SKM-1 treated with dmso at 0.1 percent for 144 hours (cell line): ENCODE measurements at regions not wholly inside any gene's neighbourhood (a gene's known extent, or its start where the extent isn't known, plus 50 kb on each side); places are given as distances from the start of the nearest gene placed in this dataset.

ENCODE experiments used
- DNase-seq: peaks from one replicate; lab custom pipeline; 2025; ENCODE audit not compliant: unreplicated experiment; lab: John Stamatoyannopoulos, UW

DNA sequence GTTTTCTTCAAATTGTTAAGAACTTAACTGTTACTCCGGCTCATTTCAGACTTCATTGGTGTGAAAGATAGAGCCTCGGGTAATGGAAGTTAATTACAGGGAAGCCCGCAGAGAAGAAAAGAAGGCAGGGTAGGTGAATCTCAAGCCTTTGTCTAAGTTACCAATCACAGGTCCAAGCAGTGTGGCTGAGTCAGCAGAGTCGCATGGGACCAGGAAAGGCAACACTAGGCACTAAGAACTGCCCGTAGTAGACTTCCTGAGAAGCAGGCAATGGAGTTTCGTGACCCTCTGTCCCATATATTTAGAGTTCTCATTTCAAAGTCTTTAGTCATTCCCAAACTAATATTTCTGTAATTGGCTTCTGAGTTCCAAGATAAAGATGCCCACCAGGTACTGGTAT is 122.9 kb upstream of the STT3B start:
- DNase-seq, result no peak

DNA sequence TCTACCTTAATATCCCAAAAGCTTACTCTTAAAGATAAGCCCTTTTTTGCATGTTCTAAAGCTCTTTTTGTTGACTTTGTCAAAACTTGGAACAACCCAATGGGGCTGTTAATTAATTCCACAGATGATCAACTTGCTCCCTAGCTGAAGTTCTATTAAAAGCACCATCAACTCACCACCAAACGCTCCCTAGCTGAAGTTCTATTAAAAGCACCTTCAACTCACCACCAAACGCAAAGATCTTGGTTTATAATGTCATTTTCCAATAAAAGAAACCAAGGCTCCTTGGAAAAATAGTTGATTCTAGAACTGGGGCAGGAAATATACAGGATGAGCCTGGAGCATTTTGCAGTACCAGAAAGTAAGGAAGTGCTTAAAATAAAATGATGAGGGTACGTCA is 122.3 kb upstream of the STT3B start:
- no peak for DNase-seq

GRCh38 chr3:31412832-31413231 is 119.9 kb upstream of the STT3B start:
- no peak for DNase-seq

- no peak for DNase-seq
Observed at GRCh38 chr3:31413515-31413914, 119.2 kb upstream of the STT3B start.

- DNase-seq, result no peak
Observed at GRCh38 chr3:31416980-31417379, 115.7 kb upstream of the STT3B start.

- no peak for DNase-seq
Observed at GRCh38 chr3:31417486-31417885, 115.2 kb upstream of the STT3B start.

- DNase-seq, result no peak
Observed at GRCh38 chr3:31420311-31420710, 112.4 kb upstream of the STT3B start.

GRCh38 chr3:31421314-31422048 is 111.2 kb upstream of the STT3B start:
- DNase-seq, result no peak

- DNase-seq, result no peak
Observed at GRCh38 chr3:31422237-31422636, 110.5 kb upstream of the STT3B start.

- DNase-seq, result no peak
Observed at GRCh38 chr3:31423482-31423881, 109.2 kb upstream of the STT3B start.

DNA sequence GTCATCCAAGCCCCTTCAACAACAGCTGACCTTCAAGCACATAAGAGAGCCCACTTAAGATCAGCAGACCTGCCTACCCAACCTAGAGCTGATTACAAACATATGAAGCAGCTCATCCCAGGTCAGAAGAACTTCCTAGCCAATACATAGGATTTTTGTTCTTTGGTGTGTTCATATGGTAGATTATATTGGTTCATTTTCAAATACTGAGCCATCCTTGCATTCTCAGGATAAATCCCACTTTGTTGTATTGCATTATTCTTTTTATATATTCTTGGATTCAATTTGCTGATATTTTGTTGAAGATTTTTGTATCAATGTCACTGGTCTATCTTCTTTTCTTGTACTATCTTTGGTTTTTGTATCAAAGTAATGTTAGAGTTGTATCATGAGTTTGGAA is 107.3 kb upstream of the STT3B start:
- no peak for DNase-seq

GRCh38 chr3:31427623-31428022 is 105.1 kb upstream of the STT3B start:
- DNase-seq, result no peak

DNA sequence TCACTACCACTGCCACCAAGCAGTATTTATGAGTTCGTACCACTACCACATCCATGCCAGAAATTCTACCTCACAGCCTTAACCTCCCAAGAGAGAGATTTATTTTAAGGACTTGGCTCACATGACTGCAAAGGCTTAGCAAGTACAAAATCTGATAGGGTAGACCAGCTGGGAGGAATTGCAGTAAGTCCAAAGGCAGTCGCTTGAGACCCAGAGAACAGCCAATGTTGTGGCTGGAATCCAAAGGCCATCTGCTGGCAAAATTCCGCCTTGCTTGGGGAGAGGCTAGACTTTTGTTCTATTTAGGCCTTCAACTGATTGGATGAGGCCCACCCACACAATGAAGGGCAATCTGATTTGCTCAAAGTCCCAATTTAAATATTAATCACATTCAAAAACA is 101.4 kb upstream of the STT3B start:
- no peak for DNase-seq

- no peak for DNase-seq
Observed at GRCh38 chr3:31432897-31433678, 99.6 kb upstream of the STT3B start.

DNA sequence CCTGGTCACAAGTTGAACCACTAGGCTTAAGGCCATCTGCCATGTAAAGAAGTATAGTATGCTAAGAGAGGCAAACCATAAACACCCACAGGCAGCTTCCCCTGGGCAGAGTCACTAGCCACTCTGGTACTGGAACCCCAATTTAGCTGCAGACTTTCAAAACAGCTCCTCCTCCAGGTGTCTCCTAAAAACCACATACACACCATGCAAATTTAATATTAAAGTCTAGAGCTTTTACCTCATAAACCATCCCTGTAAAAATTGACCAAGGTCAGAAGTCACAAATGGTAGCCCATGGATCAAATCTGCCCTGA is 99.1 kb upstream of the STT3B start:
- DNase-seq, result no peak

- no peak for DNase-seq
Observed at GRCh38 chr3:31434819-31435218, 97.9 kb upstream of the STT3B start.

- no peak for DNase-seq
Observed at GRCh38 chr3:31436830-31437229, 95.9 kb upstream of the STT3B start.

DNA sequence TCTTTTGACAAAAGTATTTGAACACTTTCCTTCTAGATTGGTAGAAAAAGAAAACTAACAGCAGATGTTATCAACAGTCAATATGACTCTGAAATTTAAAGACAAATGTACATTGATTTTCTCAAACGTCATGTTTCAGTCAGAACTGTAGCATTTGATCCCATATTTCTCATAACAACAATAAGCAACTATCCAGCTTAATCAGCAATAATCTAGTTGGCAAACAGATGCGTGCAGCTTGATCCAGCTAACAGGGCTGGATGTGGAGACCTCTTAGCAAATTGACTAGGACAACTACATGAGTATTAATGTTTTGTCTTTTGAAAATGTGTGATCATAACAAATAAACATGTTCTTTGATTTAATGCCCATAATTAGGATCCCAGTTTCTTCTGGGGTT is 94.0 kb upstream of the STT3B start:
- no peak for DNase-seq

DNA sequence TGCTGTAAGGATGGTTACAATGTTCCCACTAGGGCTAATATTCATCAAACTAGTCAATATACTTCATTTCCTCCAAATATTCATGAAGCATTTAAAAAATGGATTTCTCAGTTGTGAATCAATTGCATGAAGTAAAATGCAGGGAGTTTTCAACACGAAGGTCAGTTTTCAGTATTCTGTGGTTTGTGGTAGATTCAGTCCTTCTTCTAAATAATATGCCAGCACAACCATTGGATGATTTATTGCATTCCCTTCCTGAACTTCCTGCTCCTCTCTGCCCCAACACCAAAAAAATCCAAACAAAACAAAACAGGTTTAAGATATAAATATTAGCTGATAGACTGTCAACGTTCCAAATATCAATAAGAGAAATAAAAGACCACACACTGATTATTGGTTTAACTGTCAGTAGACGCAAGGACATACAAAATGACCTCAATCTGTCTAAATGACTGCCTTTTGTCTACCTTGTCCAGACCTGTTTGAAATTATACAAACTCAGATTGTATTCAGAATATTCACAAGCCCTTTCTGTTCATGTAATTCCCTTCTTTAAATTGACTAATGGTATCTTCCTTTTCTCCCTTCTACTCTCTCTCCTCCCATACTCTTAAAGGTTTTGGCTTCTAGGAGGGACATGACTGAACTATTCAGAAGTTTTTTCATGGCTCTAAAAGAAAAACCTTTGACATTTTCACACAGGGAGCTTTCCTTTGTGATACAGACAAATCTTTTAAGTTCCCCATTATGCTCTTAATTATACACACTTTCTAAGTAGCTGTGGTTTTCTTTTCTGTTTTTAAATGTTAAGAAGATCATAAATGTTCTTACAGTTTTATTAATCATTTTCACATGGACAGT is 92.6 kb upstream of the STT3B start:
- DNase-seq, result no peak

DNA sequence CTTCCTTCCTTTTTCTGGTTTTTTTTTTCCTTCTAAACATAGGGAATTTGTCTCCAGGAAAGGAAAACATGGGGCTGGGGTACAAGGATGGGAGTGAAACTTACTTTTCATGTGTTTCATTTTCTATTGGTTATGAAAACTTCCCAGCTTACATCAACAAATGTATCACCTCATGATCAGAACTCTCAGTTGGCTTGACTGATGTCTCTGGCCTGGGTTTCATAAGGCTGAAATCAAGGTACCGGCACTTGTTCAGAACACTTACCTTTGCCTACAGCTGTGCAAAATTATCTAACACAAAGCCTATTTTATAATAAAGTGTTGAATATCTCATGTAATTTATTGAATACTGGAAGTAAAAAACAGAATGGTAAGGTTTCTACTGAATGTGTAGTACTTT is 91.8 kb upstream of the STT3B start:
- no peak for DNase-seq

- no peak for DNase-seq
Observed at GRCh38 chr3:31442755-31443154, 90.0 kb upstream of the STT3B start.
